SK-N-SH treated with all-trans-retinoic acid at 6 μM for 48 hours (cell line): ENCODE measurements at regions not wholly inside any gene's neighbourhood (a gene's known extent, or its start where the extent isn't known, plus 50 kb on each side); places are given as distances from the start of the nearest gene placed in this dataset.

Experiments
- ARNTL ChIP-seq: fragments of 450-650 bp; formaldehyde crosslinking; IDR thresholded peaks from 2 replicates; pipeline ENCODE4 v1.5.0; 2020; ENCODE audit warnings: low read depth, mild to moderate bottlenecking, moderate library complexity, borderline replicate concordance
- BACH2 ChIP-seq: fragments of 250-450 bp; sonication (Bioruptor Pico); IDR thresholded peaks from 2 replicates; pipeline ENCODE4 v1.9.0; 2021; ENCODE audit warnings: mild to moderate bottlenecking, borderline replicate concordance
- CREB5 ChIP-seq: fragments of 250-450 bp; sonication (Bioruptor Pico); IDR thresholded peaks from 2 replicates; pipeline ENCODE4 v1.5.1; 2020; ENCODE audit warnings: low read depth, mild to moderate bottlenecking, moderate library complexity
- CSRNP3 ChIP-seq: fragments of 250-450 bp; sonication (Bioruptor Pico); IDR thresholded peaks from 2 replicates; pipeline ENCODE4 v1.5.1; 2021; ENCODE audit warnings: mild to moderate bottlenecking, moderate library complexity
- ESRRG ChIP-seq: fragments of 250-450 bp; sonication (Bioruptor Pico); IDR thresholded peaks from 2 replicates; pipeline ENCODE4 v1.6.1; 2021; ENCODE audit warnings: mild to moderate bottlenecking
- GLIS3 ChIP-seq: fragments of 250-450 bp; sonication (Bioruptor Pico); IDR thresholded peaks from 2 replicates; pipeline ENCODE4 v1.5.0; 2020; ENCODE audit warnings: mild to moderate bottlenecking, moderate library complexity
- PATZ1 ChIP-seq: fragments of 250-450 bp; sonication (Bioruptor Pico); IDR thresholded peaks from 2 replicates; pipeline ENCODE4 v1.8.0; 2020; ENCODE audit warnings: mild to moderate bottlenecking, moderate library complexity, borderline replicate concordance
- PPARA ChIP-seq: fragments of 250-450 bp; sonication (Bioruptor Pico); IDR thresholded peaks from 2 replicates; pipeline ENCODE4 v1.5.0; 2020; ENCODE audit warnings: mild to moderate bottlenecking, borderline replicate concordance
- SNAI2 ChIP-seq: fragments of 250-450 bp; sonication (Bioruptor Pico); IDR thresholded peaks from 2 replicates; pipeline ENCODE4 v1.5.0; 2020; ENCODE audit warnings: mild to moderate bottlenecking, moderate library complexity
- TCF4 ChIP-seq: fragments of 250-450 bp; sonication (Bioruptor Pico); IDR thresholded peaks from 2 replicates; pipeline ENCODE4 v1.8.0; 2021; ENCODE audit warnings: mild to moderate bottlenecking, moderate library complexity, borderline replicate concordance
- ZC3H10 ChIP-seq: fragments of 250-450 bp; sonication (Bioruptor Pico); IDR thresholded peaks from 2 replicates; pipeline ENCODE4 v1.5.1; 2021; ENCODE audit warnings: mild to moderate bottlenecking, moderate library complexity
- TF ChIP-seq, protein P1 (sequence below): fragments of 250-450 bp; sonication (Bioruptor Pico); IDR thresholded peaks from 2 replicates; pipeline ENCODE4 v1.8.0; 2021; ENCODE audit warnings: low read depth, mild to moderate bottlenecking, moderate library complexity, borderline replicate concordance

GRCh38 chr18:70400476-70400875, 111.6 kb downstream of the SOCS6 start:
- TF ChIP-seq PATZ1 (CRISPR knock-in tag) (no peak), TCF4 (CRISPR knock-in tag) (no peak), ESRRG (CRISPR knock-in tag) (no peak), SNAI2 (no peak), GLIS3 (CRISPR knock-in tag) (no peak), ARNTL (CRISPR knock-in tag) (no peak), BACH2 (CRISPR knock-in tag) (no peak), PPARA (CRISPR knock-in tag) (no peak), CREB5 (CRISPR knock-in tag) (no peak), ZC3H10 (CRISPR knock-in tag) (no peak), CSRNP3 (CRISPR knock-in tag) (no peak)
- TF ChIP-seq, protein P1, sequence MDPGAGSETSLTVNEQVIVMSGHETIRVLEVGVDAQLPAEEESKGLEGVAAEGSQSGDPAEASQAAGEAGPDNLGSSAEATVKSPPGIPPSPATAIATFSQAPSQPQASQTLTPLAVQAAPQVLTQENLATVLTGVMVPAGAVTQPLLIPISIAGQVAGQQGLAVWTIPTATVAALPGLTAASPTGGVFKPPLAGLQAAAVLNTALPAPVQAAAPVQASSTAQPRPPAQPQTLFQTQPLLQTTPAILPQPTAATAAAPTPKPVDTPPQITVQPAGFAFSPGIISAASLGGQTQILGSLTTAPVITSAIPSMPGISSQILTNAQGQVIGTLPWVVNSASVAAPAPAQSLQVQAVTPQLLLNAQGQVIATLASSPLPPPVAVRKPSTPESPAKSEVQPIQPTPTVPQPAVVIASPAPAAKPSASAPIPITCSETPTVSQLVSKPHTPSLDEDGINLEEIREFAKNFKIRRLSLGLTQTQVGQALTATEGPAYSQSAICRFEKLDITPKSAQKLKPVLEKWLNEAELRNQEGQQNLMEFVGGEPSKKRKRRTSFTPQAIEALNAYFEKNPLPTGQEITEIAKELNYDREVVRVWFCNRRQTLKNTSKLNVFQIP (CRISPR knock-in tag): no peak
